Osteoblast (primary cell): ENCODE measurements at regions not wholly inside any gene's neighbourhood (a gene's known extent, or its start where the extent isn't known, plus 50 kb on each side); places are given as distances from the start of the nearest gene placed in this dataset.

Experiments
- DNase-seq: peaks from one replicate; pipeline ENCODE4 v3.0.0; 2011; ENCODE audit warnings: low spot score, mixed read lengths; ENCODE audit not compliant: insufficient read length; ENCODE audit errors: missing footprints
- H2AFZ ChIP-seq: 2 replicates; pipeline ENCODE4 v1.6.0; 2011; ENCODE audit warnings: mild to moderate bottlenecking, low read length
- H3K27ac ChIP-seq: 2 replicates; pipeline ENCODE4 v1.5.1; 2011; ENCODE audit warnings: mild to moderate bottlenecking, low read depth, low read length, moderate library complexity
- H3K27me3 ChIP-seq: 2 replicates; pipeline ENCODE4 v1.6.0; 2012; ENCODE audit warnings: mild to moderate bottlenecking, control low read depth, inconsistent platforms, low read length, moderate library complexity; ENCODE audit not compliant: insufficient read depth
- H3K36me3 ChIP-seq: 2 replicates; pipeline ENCODE4 v1.5.1; 2011; ENCODE audit warnings: mild to moderate bottlenecking, low read length, control low read depth, moderate library complexity; ENCODE audit not compliant: insufficient read depth
- H3K4me1 ChIP-seq: 2 replicates; pipeline ENCODE4 v1.5.1; 2011; ENCODE audit warnings: mild to moderate bottlenecking, low read length, control low read depth, moderate library complexity; ENCODE audit not compliant: insufficient read depth
- H3K4me2 ChIP-seq: 2 replicates; pipeline ENCODE4 v1.6.0; 2011; ENCODE audit warnings: mild to moderate bottlenecking, low read length; ENCODE audit not compliant: insufficient read depth
- H3K4me3 ChIP-seq: fragments of 200-600 bp; sonication (generic); 3 replicates; pipeline ENCODE4 v1.5.1; 2012; ENCODE audit warnings: mild to moderate bottlenecking, low read length, inconsistent platforms; ENCODE audit not compliant: insufficient read depth
- H3K79me2 ChIP-seq: 2 replicates; pipeline ENCODE4 v1.6.0; 2012; ENCODE audit warnings: mild to moderate bottlenecking, low read length, control low read depth, inconsistent platforms; ENCODE audit not compliant: insufficient read depth
- H3K9me3 ChIP-seq: 2 replicates; pipeline ENCODE4 v1.5.1; 2011; ENCODE audit warnings: low read depth, low read length, control low read depth
- H4K20me1 ChIP-seq: 2 replicates; pipeline ENCODE4 v1.6.0; 2012; ENCODE audit warnings: mild to moderate bottlenecking, low read length, control low read depth; ENCODE audit not compliant: insufficient read depth
- CTCF ChIP-seq: IDR thresholded peaks from 2 replicates; pipeline ENCODE4 v1.5.1; 2011; ENCODE audit warnings: mild to moderate bottlenecking, low read depth, low read length, moderate library complexity; ENCODE audit errors: extremely low read depth

GRCh38 chr5:67338421-67338820, 141.8 kb upstream of the CD180 start:
- H3K4me2 ChIP-seq = no peak overlapping the region
- H3K4me3 ChIP-seq = no peak overlapping the region
- H2AFZ ChIP-seq = no peak overlapping the region
- no peaks in the 10 kb centered on the region for H3K36me3 ChIP-seq
- no peak for TF ChIP-seq CTCF
- no peak overlapping the region for H3K27ac ChIP-seq
- no peaks in the 10 kb centered on the region for H3K79me2 ChIP-seq
- no peaks in the 10 kb centered on the region for H3K9me3 ChIP-seq
- DNase-seq = no peak
- H4K20me1 ChIP-seq = no peaks in the 10 kb centered on the region
- peaks cover 3% of the 10 kb centered on the region for H3K27me3 ChIP-seq
- H3K4me1 ChIP-seq = no peaks in the 10 kb centered on the region

- H3K79me2 ChIP-seq = no peaks in the 10 kb centered on the region
- DNase-seq = no peak
- TF ChIP-seq CTCF = no peak
- H3K4me1 ChIP-seq = no peaks in the 10 kb centered on the region
- H2AFZ ChIP-seq = no peak overlapping the region
- H4K20me1 ChIP-seq = no peaks in the 10 kb centered on the region
- H3K36me3 ChIP-seq = no peaks in the 10 kb centered on the region
- H3K4me2 ChIP-seq = no peak overlapping the region
- H3K27me3 ChIP-seq = peaks cover 3% of the 10 kb centered on the region
- H3K27ac ChIP-seq = no peak overlapping the region
- no peak overlapping the region for H3K4me3 ChIP-seq
- H3K9me3 ChIP-seq = no peaks in the 10 kb centered on the region
Measured at GRCh38 chr5:67337751-67338150, 141.2 kb upstream of the CD180 start.

GRCh38 chr5:67335426-67335825, 138.8 kb upstream of the CD180 start:
- no peak for DNase-seq
- no peaks in the 10 kb centered on the region for H4K20me1 ChIP-seq
- no peak for TF ChIP-seq CTCF

GRCh38 chr5:67334373-67334772, 137.8 kb upstream of the CD180 start:
- no peaks in the 10 kb centered on the region for H4K20me1 ChIP-seq
- H3K27ac ChIP-seq = no peak overlapping the region
- H3K4me2 ChIP-seq = no peak overlapping the region
- no peak overlapping the region for H2AFZ ChIP-seq
- no peak overlapping the region for H3K4me3 ChIP-seq
- H3K27me3 ChIP-seq = no peaks in the 10 kb centered on the region
- no peaks in the 10 kb centered on the region for H3K4me1 ChIP-seq
- H3K9me3 ChIP-seq = no peaks in the 10 kb centered on the region
- no peaks in the 10 kb centered on the region for H3K36me3 ChIP-seq
- TF ChIP-seq CTCF = no peak
- no peaks in the 10 kb centered on the region for H3K79me2 ChIP-seq
- no peak for DNase-seq

More at GRCh38 chr5:67335426-67335825, 138.8 kb upstream of the CD180 start:
- no peaks in the 10 kb centered on the region for H3K9me3 ChIP-seq
- H3K27me3 ChIP-seq = peaks cover 3% of the 10 kb centered on the region
- H3K4me2 ChIP-seq = no peak overlapping the region
- H3K36me3 ChIP-seq = no peaks in the 10 kb centered on the region
- no peak overlapping the region for H3K4me3 ChIP-seq
- no peak overlapping the region for H3K27ac ChIP-seq
- H3K79me2 ChIP-seq = no peaks in the 10 kb centered on the region
- H3K4me1 ChIP-seq = no peaks in the 10 kb centered on the region
- no peak overlapping the region for H2AFZ ChIP-seq
